CD4-positive, alpha-beta memory T cell (primary cell): ENCODE measurements at regions not wholly inside any gene's neighbourhood (a gene's known extent, or its start where the extent isn't known, plus 50 kb on each side); places are given as distances from the start of the nearest gene placed in this dataset.
"Not testable (repeated sequence)": the region's sequence is repeated elsewhere in the genome, so short reads cannot be mapped to it uniquely, and the experiment has no call there.

Experiments
- CTCF ChIA-PET: fragments of 350-600 bp; sonication (Branson Sonifier 250); formaldehyde crosslinking; loops from one replicate; lab custom pipeline; 2021; ENCODE audit warnings: inconsistent platforms; ENCODE audit not compliant: partially characterized antibody; lab: Charles Lee
- POLR2A ChIA-PET: fragments of 350-600 bp; sonication (Branson Sonifier 250); formaldehyde crosslinking; loops from one replicate; lab custom pipeline; 2021; ENCODE audit not compliant: partially characterized antibody; lab: Charles Lee
- DNase-seq, 5 donors: peaks; one replicate each; pipeline versions ENCODE4 v3.0.0 to v3.0.0-alpha.2; 2020 to 2022; ENCODE audit warnings: mixed read lengths in 1 of 5
- H3K27ac ChIP-seq: one replicate; pipeline ENCODE4 v1.7.0; 2013; ENCODE audit warnings: low read depth, low read length
- H3K27me3 ChIP-seq: 2 replicates; pipeline ENCODE4 v1.7.0; 2013; ENCODE audit warnings: mild to moderate bottlenecking, low read length, moderate library complexity; ENCODE audit not compliant: insufficient read depth
- H3K36me3 ChIP-seq: 2 replicates; pipeline ENCODE4 v1.7.0; 2013; ENCODE audit warnings: mild to moderate bottlenecking, low read length, moderate library complexity; ENCODE audit not compliant: insufficient read depth
- H3K4me1 ChIP-seq: 2 replicates; pipeline ENCODE4 v1.7.0; 2013; ENCODE audit warnings: mild to moderate bottlenecking, low read length, moderate library complexity; ENCODE audit not compliant: insufficient read depth
- H3K4me3 ChIP-seq, 2 donors: one replicate each; pipeline ENCODE4 v1.7.0; 2013; ENCODE audit warnings: low read length in 2 of 2, mild to moderate bottlenecking in 1 of 2
- H3K9me3 ChIP-seq, 2 donors: one replicate each; pipeline ENCODE4 v1.7.0; 2013; ENCODE audit warnings: low read length in 2 of 2, control low read depth in 1 of 2; ENCODE audit not compliant: control insufficient read depth in 1 of 2
- H3K27ac Mint-ChIP-seq, 7 donors: one replicate each; pipeline ENCODE4 v1.8.0; 2020 to 2021; ENCODE audit warnings: mixed read lengths in 7 of 7, mild to moderate bottlenecking in 6 of 7, inconsistent platforms in 3 of 7, moderate library complexity in 3 of 7
- H3K27me3 Mint-ChIP-seq, 2 donors: one replicate each; pipeline ENCODE4 v1.8.0; 2020 to 2021; ENCODE audit warnings: mixed read lengths in 2 of 2
- H3K36me3 Mint-ChIP-seq, 2 donors: one replicate each; pipeline ENCODE4 v1.8.0; 2020 to 2021; ENCODE audit warnings: mixed read lengths in 2 of 2, inconsistent platforms in 1 of 2, mild to moderate bottlenecking in 1 of 2
- H3K4me1 Mint-ChIP-seq, 4 donors: one replicate each; pipeline ENCODE4 v1.8.0; 2020 to 2021; ENCODE audit warnings: mixed read lengths in 4 of 4, mild to moderate bottlenecking in 1 of 4
- H3K4me3 Mint-ChIP-seq, 8 donors: one replicate each; pipeline ENCODE4 v1.8.0; 2020 to 2021; ENCODE audit warnings: mixed read lengths in 8 of 8, mild to moderate bottlenecking in 7 of 8, moderate library complexity in 6 of 8, inconsistent platforms in 3 of 8
- H3K9me3 Mint-ChIP-seq, 8 donors: one replicate each; pipeline ENCODE4 v1.8.0; 2020 to 2021; ENCODE audit warnings: mixed read lengths in 8 of 8, mild to moderate bottlenecking in 5 of 8, inconsistent platforms in 3 of 8, moderate library complexity in 1 of 8
- intact Hi-C: fragments of 100-400 bp; cut with micrococcal nuclease; formaldehyde crosslinking; loops from one replicate; pipeline ENCODE4 v1.15.1; 2023

- DNase-seq, result no peak
Measured at GRCh38 chr5:154702477-154702876, 52.7 kb upstream of the LARP1 start.

GRCh38 chr5:154701725-154702124 is 53.5 kb upstream of the LARP1 start:
- H3K4me1 ChIP-seq, CTCF ChIA-PET, POLR2A ChIA-PET, H3K36me3 Mint-ChIP-seq, H3K27me3 ChIP-seq, H3K9me3 Mint-ChIP-seq, H3K4me1 Mint-ChIP-seq, intact Hi-C loops, H3K27ac ChIP-seq, H3K4me3 ChIP-seq, H3K27me3 Mint-ChIP-seq, H3K9me3 ChIP-seq, H3K4me3 Mint-ChIP-seq, DNase-seq, H3K36me3 ChIP-seq: not testable (repeated sequence)
- peak overlapping the region in 1 of 7 donors; percentile 29 for H3K27ac Mint-ChIP-seq

More at GRCh38 chr5:154702477-154702876, 52.7 kb upstream of the LARP1 start:
- Histone ChIP-seq H3K27ac (no peak overlapping the region), H3K27me3 (no peaks in the 10 kb centered on the region), H3K4me3 (no peak overlapping the region), H3K4me1 (no peaks in the 10 kb centered on the region), H3K36me3 (no peaks in the 10 kb centered on the region), H3K9me3 (no peaks in the 10 kb centered on the region)
- Mint-ChIP-seq H3K4me3 (no peak overlapping the region), H3K27me3 (peaks cover 4% of the 10 kb centered on the region in 2 donors), H3K36me3 (no peaks in the 10 kb centered on the region), H3K9me3 (no peaks in the 10 kb centered on the region), H3K4me1 (no peaks in the 10 kb centered on the region), H3K27ac (no peak overlapping the region)
- ChIA-PET POLR2A (no interaction called here), CTCF (no interaction called here)
- intact Hi-C loops, result no loop called here

GRCh38 chr5:154701181-154701580 is 54.0 kb upstream of the LARP1 start:
- peaks cover 4% of the 10 kb centered on the region in 2 donors for H3K27me3 Mint-ChIP-seq
- intact Hi-C loops, result no loop called here

GRCh38 chr5:154700289-154700928 is 54.8 kb upstream of the LARP1 start:
- H3K27ac Mint-ChIP-seq, DNase-seq, H3K4me3 Mint-ChIP-seq, H3K9me3 ChIP-seq, POLR2A ChIA-PET, H3K27me3 ChIP-seq, intact Hi-C loops, H3K27me3 Mint-ChIP-seq, H3K4me1 ChIP-seq, H3K27ac ChIP-seq, H3K36me3 Mint-ChIP-seq, H3K36me3 ChIP-seq, H3K4me1 Mint-ChIP-seq, H3K9me3 Mint-ChIP-seq, H3K4me3 ChIP-seq, CTCF ChIA-PET: not testable (repeated sequence)

More at GRCh38 chr5:154701181-154701580, 54.0 kb upstream of the LARP1 start:
- H3K27ac Mint-ChIP-seq, result no peak overlapping the region
- Histone ChIP-seq H3K36me3 (no peaks in the 10 kb centered on the region), H3K27me3 (no peaks in the 10 kb centered on the region), H3K4me3 (no peak overlapping the region), H3K9me3 (no peaks in the 10 kb centered on the region), H3K4me1 (no peaks in the 10 kb centered on the region), H3K27ac (no peak overlapping the region)
- POLR2A ChIA-PET, result no interaction called here
- no peaks in the 10 kb centered on the region for H3K36me3 Mint-ChIP-seq
- no peaks in the 10 kb centered on the region for H3K4me1 Mint-ChIP-seq
- CTCF ChIA-PET, result no interaction called here
- H3K4me3 Mint-ChIP-seq, result no peak overlapping the region
- DNase-seq, result no peak
- H3K9me3 Mint-ChIP-seq, result no peaks in the 10 kb centered on the region

GRCh38 chr5:154698763-154699162 is 56.4 kb upstream of the LARP1 start:
- intact Hi-C loops, result no loop called here
- Mint-ChIP-seq H3K27ac (no peak overlapping the region), H3K36me3 (no peaks in the 10 kb centered on the region), H3K27me3 (peaks cover 4% of the 10 kb centered on the region in 2 donors), H3K9me3 (no peaks in the 10 kb centered on the region), H3K4me3 (no peak overlapping the region), H3K4me1 (no peaks in the 10 kb centered on the region)
- H3K4me1 ChIP-seq, result no peaks in the 10 kb centered on the region
- ChIA-PET POLR2A (no interaction called here), CTCF (no interaction called here)
- H3K27ac ChIP-seq, result no peak overlapping the region
- H3K36me3 ChIP-seq, result no peaks in the 10 kb centered on the region
- no peaks in the 10 kb centered on the region for H3K27me3 ChIP-seq
- no peak for DNase-seq
- H3K4me3 ChIP-seq, result no peak overlapping the region
- no peaks in the 10 kb centered on the region for H3K9me3 ChIP-seq

GRCh38 chr5:154697371-154697770 is 57.8 kb upstream of the LARP1 start:
- H3K9me3 Mint-ChIP-seq, result no peaks in the 10 kb centered on the region
- CTCF ChIA-PET, result no interaction called here
- H3K4me3 ChIP-seq, result no peak overlapping the region
- POLR2A ChIA-PET, result no interaction called here
- intact Hi-C loops, result no loop called here
- H3K36me3 ChIP-seq, result no peaks in the 10 kb centered on the region
- H3K4me3 Mint-ChIP-seq, result no peak overlapping the region
- H3K36me3 Mint-ChIP-seq, result no peaks in the 10 kb centered on the region
- H3K4me1 Mint-ChIP-seq, result no peaks in the 10 kb centered on the region
- no peaks in the 10 kb centered on the region for H3K9me3 ChIP-seq
- no peaks in the 10 kb centered on the region for H3K4me1 ChIP-seq
- H3K27me3 Mint-ChIP-seq, result peaks cover 4 to 6% of the 10 kb centered on the region in 2 donors
- DNase-seq, result no peak
- H3K27me3 ChIP-seq, result no peaks in the 10 kb centered on the region
- H3K27ac ChIP-seq, result no peak overlapping the region
- H3K27ac Mint-ChIP-seq, result no peak overlapping the region

- intact Hi-C loops, result no loop called here
- no peaks in the 10 kb centered on the region for H3K36me3 Mint-ChIP-seq
Measured at GRCh38 chr5:154696891-154697290, 58.3 kb upstream of the LARP1 start.

GRCh38 chr5:154694159-154694558 is 61.0 kb upstream of the LARP1 start:
- H3K27ac ChIP-seq, result no peak overlapping the region

More at GRCh38 chr5:154696891-154697290, 58.3 kb upstream of the LARP1 start:
- Histone ChIP-seq H3K27ac (no peak overlapping the region), H3K27me3 (no peaks in the 10 kb centered on the region), H3K4me3 (no peak overlapping the region), H3K9me3 (no peaks in the 10 kb centered on the region), H3K36me3 (no peaks in the 10 kb centered on the region), H3K4me1 (no peaks in the 10 kb centered on the region)
- Mint-ChIP-seq H3K27me3 (peaks cover 6 to 7% of the 10 kb centered on the region in 2 donors), H3K27ac (no peak overlapping the region), H3K4me3 (no peak overlapping the region), H3K4me1 (no peaks in the 10 kb centered on the region), H3K9me3 (no peaks in the 10 kb centered on the region)
- no peak for DNase-seq
- ChIA-PET POLR2A (no interaction called here), CTCF (no interaction called here)

More at GRCh38 chr5:154694159-154694558, 61.0 kb upstream of the LARP1 start:
- Histone ChIP-seq H3K4me3 (no peak overlapping the region), H3K9me3 (no peaks in the 10 kb centered on the region), H3K36me3 (no peaks in the 10 kb centered on the region), H3K4me1 (no peaks in the 10 kb centered on the region), H3K27me3 (no peaks in the 10 kb centered on the region)
- intact Hi-C loops, result no loop called here
- H3K36me3 Mint-ChIP-seq, result no peaks in the 10 kb centered on the region
- peaks cover 2 to 4% of the 10 kb centered on the region in 2 donors for H3K27me3 Mint-ChIP-seq
- no peak for DNase-seq
- ChIA-PET CTCF (no interaction called here), POLR2A (no interaction called here)
- H3K9me3 Mint-ChIP-seq, result no peaks in the 10 kb centered on the region
- no peak overlapping the region for H3K27ac Mint-ChIP-seq
- H3K4me3 Mint-ChIP-seq, result no peak overlapping the region
- H3K4me1 Mint-ChIP-seq, result no peaks in the 10 kb centered on the region
